D721Med (cell line): ENCODE measurements at regions not wholly inside any gene's neighbourhood (a gene's known extent, or its start where the extent isn't known, plus 50 kb on each side); places are given as distances from the start of the nearest gene placed in this dataset.
"Not testable (repeated sequence)": the region's sequence is repeated elsewhere in the genome, so short reads cannot be mapped to it uniquely, and the experiment has no call there.

Source experiments
- DNase-seq: peaks from one replicate; pipeline ENCODE4 v3.0.0; 2011; ENCODE audit warnings: low spot score; ENCODE audit not compliant: insufficient read length
- FAIRE-seq: peaks from 2 replicates; lab custom pipeline; 2011; peaks lifted over from hg19 to GRCh38; lab: Jason Lieb, UNC
- TF ChIP-seq, protein P1 (sequence below): IDR thresholded peaks from 2 replicates; pipeline ENCODE4 v1.5.1; 2012; ENCODE audit warnings: mild to moderate bottlenecking, control low read depth; ENCODE audit not compliant: insufficient read depth; ENCODE audit errors: missing control alignments

DNA sequence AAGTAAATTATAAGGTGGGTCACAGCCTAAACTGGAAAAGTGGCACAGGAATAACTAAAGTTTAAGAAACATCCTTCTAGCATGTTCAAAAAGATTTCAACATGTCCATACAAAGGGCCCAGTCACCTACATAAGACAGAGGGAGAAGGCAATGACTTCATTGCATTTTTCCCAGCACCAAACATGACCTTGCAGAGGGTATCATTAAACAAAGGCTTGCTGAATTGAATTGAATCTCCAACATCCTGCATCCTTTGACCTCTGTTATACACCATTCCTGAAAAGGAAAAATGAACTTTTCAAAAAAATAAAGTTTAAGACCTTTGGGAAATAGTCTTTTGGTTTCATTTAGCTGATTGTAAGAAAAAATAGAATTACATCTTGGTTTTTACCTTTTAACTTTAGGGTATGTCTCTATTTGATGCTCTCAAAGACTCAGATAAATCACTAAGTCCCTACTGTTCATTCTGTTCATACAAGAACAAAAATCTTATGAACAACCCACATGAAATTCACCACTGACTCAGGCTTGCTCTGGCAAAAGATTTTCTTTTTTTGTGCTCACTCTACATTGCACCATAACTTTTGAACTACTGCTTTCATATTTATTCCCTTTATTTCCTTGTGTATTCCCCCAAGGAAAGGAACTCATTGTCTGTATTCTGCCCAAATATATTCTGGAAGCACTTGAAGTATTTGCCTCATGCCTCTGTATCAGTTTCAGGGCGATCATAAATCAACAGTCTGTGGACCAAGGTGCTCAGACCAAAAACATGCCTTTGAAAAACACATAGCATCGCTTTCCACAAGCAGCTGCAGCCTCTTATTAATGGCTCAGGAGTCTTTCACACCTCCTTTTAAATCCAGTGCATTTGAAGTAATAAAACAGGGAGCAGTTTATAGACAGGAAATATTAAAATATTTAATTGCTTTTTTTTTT lies 121.7 kb downstream of the DUSP6 start:
- DNase-seq (no peak), FAIRE-seq (no peak)
- TF ChIP-seq, protein P1, sequence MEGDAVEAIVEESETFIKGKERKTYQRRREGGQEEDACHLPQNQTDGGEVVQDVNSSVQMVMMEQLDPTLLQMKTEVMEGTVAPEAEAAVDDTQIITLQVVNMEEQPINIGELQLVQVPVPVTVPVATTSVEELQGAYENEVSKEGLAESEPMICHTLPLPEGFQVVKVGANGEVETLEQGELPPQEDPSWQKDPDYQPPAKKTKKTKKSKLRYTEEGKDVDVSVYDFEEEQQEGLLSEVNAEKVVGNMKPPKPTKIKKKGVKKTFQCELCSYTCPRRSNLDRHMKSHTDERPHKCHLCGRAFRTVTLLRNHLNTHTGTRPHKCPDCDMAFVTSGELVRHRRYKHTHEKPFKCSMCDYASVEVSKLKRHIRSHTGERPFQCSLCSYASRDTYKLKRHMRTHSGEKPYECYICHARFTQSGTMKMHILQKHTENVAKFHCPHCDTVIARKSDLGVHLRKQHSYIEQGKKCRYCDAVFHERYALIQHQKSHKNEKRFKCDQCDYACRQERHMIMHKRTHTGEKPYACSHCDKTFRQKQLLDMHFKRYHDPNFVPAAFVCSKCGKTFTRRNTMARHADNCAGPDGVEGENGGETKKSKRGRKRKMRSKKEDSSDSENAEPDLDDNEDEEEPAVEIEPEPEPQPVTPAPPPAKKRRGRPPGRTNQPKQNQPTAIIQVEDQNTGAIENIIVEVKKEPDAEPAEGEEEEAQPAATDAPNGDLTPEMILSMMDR = no peak

DNA sequence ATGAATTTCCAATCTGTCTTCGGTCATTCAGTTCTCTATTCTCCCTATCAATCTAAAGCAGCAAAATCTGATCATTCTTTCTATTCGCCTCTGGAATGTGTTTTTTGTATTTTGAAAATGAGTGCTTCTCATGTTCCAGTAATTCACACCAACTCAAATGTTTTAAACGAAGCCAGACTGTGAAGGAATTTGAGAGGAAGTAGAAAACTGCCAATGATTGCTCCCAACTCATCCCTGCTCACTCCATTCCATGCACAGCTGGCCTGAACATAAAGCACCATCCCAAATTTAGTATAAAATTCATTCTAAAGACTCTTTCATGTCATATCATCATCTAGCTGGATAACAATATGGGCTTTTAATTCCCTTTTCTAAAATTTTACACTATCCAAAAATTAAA lies 123.8 kb downstream of the DUSP6 start:
- FAIRE-seq = no peak
- TF ChIP-seq, protein P1 = no peak
- no peak for DNase-seq

DNA sequence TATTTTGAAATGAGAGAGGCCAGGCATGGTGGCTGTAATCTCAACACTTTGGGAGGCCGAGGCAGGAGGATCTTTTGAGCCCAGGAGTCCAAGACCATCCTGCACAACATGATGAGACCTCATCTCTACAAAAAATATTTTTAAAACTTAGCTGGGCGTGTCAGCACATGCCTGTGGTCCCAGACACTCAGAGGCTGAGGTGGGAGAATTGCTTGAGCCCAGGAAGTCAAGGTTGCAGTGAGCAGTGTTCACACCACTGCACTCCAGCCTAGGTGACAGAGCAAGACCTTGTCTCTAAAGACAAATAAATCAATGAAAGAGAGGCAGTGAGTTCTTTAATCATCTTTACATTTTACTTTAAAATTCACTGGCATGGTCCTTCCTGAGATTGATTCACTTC lies 124.5 kb downstream of the DUSP6 start:
- FAIRE-seq (no peak), DNase-seq (no peak)
- TF ChIP-seq, protein P1 = no peak

DNA sequence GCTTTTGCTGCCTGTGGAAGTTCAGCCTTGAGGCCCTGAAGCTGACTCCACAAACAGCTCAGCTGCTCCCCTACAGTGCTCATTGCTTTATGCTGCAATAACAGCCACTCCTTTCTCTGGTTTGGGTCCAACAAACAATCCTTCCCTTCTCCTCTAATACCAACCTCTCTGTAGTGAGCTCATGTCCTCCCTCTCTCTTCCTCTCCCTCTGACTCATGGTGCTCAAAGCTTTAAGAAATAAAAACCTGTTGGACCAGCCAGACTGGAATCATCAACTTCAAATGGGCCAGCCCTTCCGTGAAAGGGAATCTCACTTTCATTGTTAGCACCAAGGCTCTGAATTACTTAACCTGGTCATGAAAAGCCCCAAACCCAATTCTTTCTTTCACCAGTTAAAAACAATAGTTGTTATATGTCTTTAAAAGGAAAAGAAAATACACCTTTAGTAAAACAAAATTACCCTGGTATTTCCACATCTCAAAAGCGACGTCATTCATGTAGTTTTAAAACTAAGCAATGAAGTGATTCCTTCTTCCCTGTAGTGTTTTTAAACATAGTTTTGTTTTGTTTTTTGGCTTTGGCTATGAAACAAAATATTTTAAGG lies 126.4 kb downstream of the DUSP6 start:
- TF ChIP-seq, protein P1 = no peak
- no peak for FAIRE-seq
- no peak for DNase-seq

DNA sequence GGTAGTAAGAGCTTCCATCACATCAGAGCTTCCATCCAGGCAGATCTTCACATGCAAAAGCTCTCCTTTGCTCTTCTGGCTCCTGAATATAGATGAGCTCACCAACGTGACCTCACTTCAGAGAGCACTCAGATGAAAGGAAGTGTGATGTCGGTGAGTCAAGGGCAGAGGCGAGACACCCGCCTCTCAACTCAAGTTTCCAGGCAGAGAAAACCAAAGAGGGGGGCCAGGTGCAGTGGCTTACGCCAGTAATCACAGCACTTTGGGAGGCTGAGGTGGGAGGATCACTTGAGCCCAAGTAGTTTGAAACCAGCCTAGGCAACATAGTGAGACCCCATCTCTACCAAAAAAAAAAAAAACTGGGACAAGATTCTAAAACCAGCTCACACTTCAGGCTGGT lies 126.9 kb downstream of the DUSP6 start:
- no peak for FAIRE-seq
- DNase-seq = no peak
- TF ChIP-seq, protein P1 = no peak

DNA sequence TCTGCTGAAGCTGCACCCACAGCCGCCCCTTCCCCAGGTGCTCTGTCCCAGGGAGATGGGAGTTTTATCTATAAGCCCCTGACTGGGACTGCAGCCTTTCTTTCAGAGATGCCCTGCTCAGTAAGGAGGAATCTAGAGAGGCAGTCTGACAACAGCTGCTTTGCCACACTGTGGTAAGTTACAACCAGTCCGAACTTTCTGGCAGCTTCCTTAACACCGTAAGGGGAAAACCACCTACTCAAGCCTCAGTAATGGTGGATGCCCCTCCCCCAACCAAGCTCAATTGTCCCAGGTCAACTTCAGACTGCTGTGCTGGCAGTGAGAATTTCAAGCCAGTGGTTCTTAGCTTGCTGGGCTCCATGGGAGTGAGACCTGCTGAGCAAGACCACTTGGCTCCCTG lies 129.7 kb downstream of the DUSP6 start:
- FAIRE-seq, DNase-seq: not testable (repeated sequence)

DNA sequence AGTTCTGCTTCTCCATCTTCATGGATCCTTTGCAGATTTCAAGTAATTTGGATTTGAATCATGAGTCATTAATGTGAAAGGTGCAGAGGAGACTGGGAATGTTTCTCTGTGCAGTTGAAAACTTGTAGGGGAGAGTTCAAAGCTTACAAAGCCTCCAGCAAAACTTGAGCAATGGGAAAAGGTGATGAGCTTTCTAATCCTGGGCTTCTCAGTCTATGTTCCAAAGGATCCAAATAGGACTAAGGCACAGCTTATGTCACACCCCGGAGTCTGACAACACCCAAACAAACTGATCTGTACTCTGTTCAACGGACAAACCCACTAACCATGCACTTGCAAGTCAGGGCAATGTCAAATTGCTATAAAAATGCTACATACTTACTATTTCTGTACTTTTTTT lies 134.8 kb downstream of the DUSP6 start:
- DNase-seq (no peak), FAIRE-seq (no peak)
- TF ChIP-seq, protein P1 = no peak
